Smooth muscle cell (in vitro differentiated cells): ENCODE measurements at regions not wholly inside any gene's neighbourhood (a gene's known extent, or its start where the extent isn't known, plus 50 kb on each side); places are given as distances from the start of the nearest gene placed in this dataset.

Experiments
- DNase-seq: peaks from one replicate; lab custom pipeline; 2025; ENCODE audit not compliant: unreplicated experiment; lab: John Stamatoyannopoulos, UW
- H2AFZ ChIP-seq: fragments of 200-600 bp; sonication (generic); 2 replicates; pipeline ENCODE4 v1.6.0; 2016; ENCODE audit warnings: antibody characterized with exemption, low read depth, mild to moderate bottlenecking
- H3F3A ChIP-seq: fragments of 200-600 bp; sonication (generic); 2 replicates; pipeline ENCODE4 v1.6.0; 2017; ENCODE audit warnings: antibody characterized with exemption, low read depth
- H3K27ac ChIP-seq: fragments of 200-600 bp; sonication (generic); 2 replicates; pipeline ENCODE4 v1.5.1; 2016; ENCODE audit warnings: low read depth, mild to moderate bottlenecking
- H3K27me3 ChIP-seq: fragments of 200-600 bp; sonication (generic); 2 replicates; pipeline ENCODE4 v1.6.1; 2016; ENCODE audit warnings: low read depth, mild to moderate bottlenecking
- H3K36me3 ChIP-seq: fragments of 200-600 bp; sonication (generic); 2 replicates; pipeline ENCODE4 v1.5.1; 2016; ENCODE audit warnings: low read depth
- H3K4me1 ChIP-seq: fragments of 200-600 bp; sonication (generic); 2 replicates; pipeline ENCODE4 v1.5.1; 2016; ENCODE audit warnings: low read depth
- H3K4me2 ChIP-seq: fragments of 200-600 bp; sonication (generic); 2 replicates; pipeline ENCODE4 v1.6.0; 2016; ENCODE audit warnings: mild to moderate bottlenecking
- H3K4me3 ChIP-seq: fragments of 200-600 bp; sonication (generic); 2 replicates; pipeline ENCODE4 v1.5.1; 2016; ENCODE audit warnings: mild to moderate bottlenecking
- H3K79me2 ChIP-seq: fragments of 200-600 bp; sonication (generic); 2 replicates; pipeline ENCODE4 v1.6.0; 2016; ENCODE audit warnings: low read depth, mild to moderate bottlenecking
- H3K9ac ChIP-seq: fragments of 200-600 bp; sonication (generic); 2 replicates; pipeline ENCODE4 v1.6.0; 2016; ENCODE audit warnings: low read depth
- H3K9me3 ChIP-seq: fragments of 200-600 bp; sonication (generic); replicated peaks from 2 replicates; pipeline ENCODE4 v1.5.1; 2016; ENCODE audit warnings: low read depth
- H4K20me1 ChIP-seq: fragments of 200-600 bp; sonication (generic); 2 replicates; pipeline ENCODE4 v1.6.0; 2016; ENCODE audit warnings: low read depth
- CTCF ChIP-seq: fragments of 200-600 bp; sonication (generic); IDR thresholded peaks from 2 replicates; pipeline ENCODE4 v1.5.1; 2017; ENCODE audit warnings: borderline replicate concordance, mild to moderate bottlenecking, antibody characterized with exemption; ENCODE audit not compliant: insufficient read depth, poor library complexity, severe bottlenecking
- WGBS: methylation state at CpG from one replicate; pipeline ENCODE4 v1.1.7; 2016; ENCODE audit warnings: low lambda C conversion rate; 5-methylcytosine and 5-hydroxymethylcytosine counted together

GRCh38 chr10:55224007-55224781 is 423.2 kb upstream of the PCDH15 start:
- H3K27me3 ChIP-seq, result no peaks in the 10 kb centered on the region
- no peaks in the 10 kb centered on the region for H4K20me1 ChIP-seq
- H2AFZ ChIP-seq, result no peak overlapping the region
- no peaks in the 10 kb centered on the region for H3K79me2 ChIP-seq
- no peaks in the 10 kb centered on the region for H3F3A ChIP-seq
- H3K9ac ChIP-seq, result no peak overlapping the region
- no peak for TF ChIP-seq CTCF
- no peak overlapping the region for H3K4me2 ChIP-seq
- no peak for DNase-seq
- no peaks in the 10 kb centered on the region for H3K9me3 ChIP-seq
- H3K4me3 ChIP-seq, result no peak overlapping the region
- WGBS, result 87% methylated on average over 5 of the region's 5 CpGs
- no peak overlapping the region for H3K27ac ChIP-seq
- H3K36me3 ChIP-seq, result no peaks in the 10 kb centered on the region
- no peaks in the 10 kb centered on the region for H3K4me1 ChIP-seq

- WGBS, result 93% methylated on average over 2 of the region's 2 CpGs
- H2AFZ ChIP-seq, result no peak overlapping the region
Measured at GRCh38 chr10:55223352-55223751, 422.3 kb upstream of the PCDH15 start.

GRCh38 chr10:55220975-55221374 is 419.9 kb upstream of the PCDH15 start:
- no peak for DNase-seq
- H3K27me3 ChIP-seq, result no peaks in the 10 kb centered on the region
- TF ChIP-seq CTCF, result no peak
- no peaks in the 10 kb centered on the region for H3K79me2 ChIP-seq
- H2AFZ ChIP-seq, result no peak overlapping the region
- H3K4me3 ChIP-seq, result no peak overlapping the region
- H4K20me1 ChIP-seq, result no peaks in the 10 kb centered on the region
- no peaks in the 10 kb centered on the region for H3K4me1 ChIP-seq
- no peaks in the 10 kb centered on the region for H3K36me3 ChIP-seq
- H3K9ac ChIP-seq, result no peak overlapping the region
- no peak overlapping the region for H3K4me2 ChIP-seq
- no peaks in the 10 kb centered on the region for H3F3A ChIP-seq
- no peaks in the 10 kb centered on the region for H3K9me3 ChIP-seq
- no peak overlapping the region for H3K27ac ChIP-seq

More at GRCh38 chr10:55223352-55223751, 422.3 kb upstream of the PCDH15 start:
- Histone ChIP-seq H3K4me2 (no peak overlapping the region), H3K4me1 (no peaks in the 10 kb centered on the region), H3F3A (no peaks in the 10 kb centered on the region), H3K9me3 (no peaks in the 10 kb centered on the region), H3K27ac (no peak overlapping the region), H3K27me3 (no peaks in the 10 kb centered on the region), H3K4me3 (no peak overlapping the region), H3K79me2 (no peaks in the 10 kb centered on the region), H3K9ac (no peak overlapping the region), H3K36me3 (no peaks in the 10 kb centered on the region), H4K20me1 (no peaks in the 10 kb centered on the region)
- no peak for DNase-seq
- TF ChIP-seq CTCF, result no peak

- Histone ChIP-seq H4K20me1 (no peaks in the 10 kb centered on the region), H3F3A (no peaks in the 10 kb centered on the region), H3K79me2 (no peaks in the 10 kb centered on the region), H3K36me3 (no peaks in the 10 kb centered on the region), H3K27me3 (no peaks in the 10 kb centered on the region), H3K4me3 (no peak overlapping the region), H3K27ac (no peak overlapping the region), H3K9ac (no peak overlapping the region), H2AFZ (no peak overlapping the region), H3K4me2 (no peak overlapping the region), H3K9me3 (no peaks in the 10 kb centered on the region), H3K4me1 (no peaks in the 10 kb centered on the region)
- 94% methylated on average over 1 of the region's 1 CpG for WGBS
- TF ChIP-seq CTCF, result no peak
- no peak for DNase-seq
Measured at GRCh38 chr10:55215699-55216098, 414.7 kb upstream of the PCDH15 start.
